Esophagus muscularis mucosa (tissue), 4 donors: ENCODE measurements at regions not wholly inside any gene's neighbourhood (a gene's known extent, or its start where the extent isn't known, plus 50 kb on each side); places are given as distances from the start of the nearest gene placed in this dataset.

ENCODE experiments used
- EP300 ChIP-seq: sonication (generic); formaldehyde crosslinking; IDR thresholded peaks from one replicate; pipeline ENCODE4 v1.6.1; 2017; ENCODE audit warnings: antibody characterized with exemption
- POLR2A ChIP-seq: fragments of 450-650 bp; IDR thresholded peaks from one replicate; pipeline ENCODE4 v1.6.1; 2017; ENCODE audit warnings: antibody characterized with exemption, moderate library complexity, mild to moderate bottlenecking, low read depth
- POLR2AphosphoS5 ChIP-seq, 2 donors: sonication (generic); formaldehyde crosslinking; IDR thresholded peaks; one replicate each; pipeline ENCODE4 v1.6.1; 2017; ENCODE audit warnings: antibody characterized with exemption in 2 of 2
- TF ChIP-seq, protein P1 (sequence below), 3 experiments: fragments of 200-600 bp in 2 of 3; fragments of 450-650 bp in 1 of 3; sonication (generic) in 2 of 3; IDR thresholded peaks; one replicate each; pipeline ENCODE4 v1.5.1; 2017 to 2019; ENCODE audit warnings: antibody characterized with exemption in 3 of 3, mild to moderate bottlenecking in 2 of 3, moderate library complexity in 1 of 3

DNA sequence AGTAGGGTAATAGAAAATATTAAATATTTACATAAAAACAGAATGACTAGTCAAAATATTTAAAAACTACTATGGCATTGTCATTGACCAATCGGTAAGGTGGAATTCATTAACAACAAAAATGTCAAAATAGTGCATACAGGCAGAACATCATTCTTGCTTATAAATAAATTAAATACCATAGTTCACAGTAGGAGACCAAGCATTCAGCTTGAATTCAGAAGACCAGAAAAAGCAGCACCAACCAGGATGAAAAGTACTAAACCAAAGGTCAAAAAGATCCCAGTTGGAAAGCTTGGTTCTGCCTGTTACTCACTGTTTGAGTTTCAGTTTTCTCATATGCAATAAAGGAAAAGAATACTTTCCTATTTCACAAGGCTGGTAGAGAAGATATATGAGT lies 244.3 kb downstream of the OSR1 start:
- TF ChIP-seq POLR2A (no peak), EP300 (no peak), POLR2AphosphoS5 (IDR thresholded peaks at IDR 0.05) (no peak)
- TF ChIP-seq, protein P1, sequence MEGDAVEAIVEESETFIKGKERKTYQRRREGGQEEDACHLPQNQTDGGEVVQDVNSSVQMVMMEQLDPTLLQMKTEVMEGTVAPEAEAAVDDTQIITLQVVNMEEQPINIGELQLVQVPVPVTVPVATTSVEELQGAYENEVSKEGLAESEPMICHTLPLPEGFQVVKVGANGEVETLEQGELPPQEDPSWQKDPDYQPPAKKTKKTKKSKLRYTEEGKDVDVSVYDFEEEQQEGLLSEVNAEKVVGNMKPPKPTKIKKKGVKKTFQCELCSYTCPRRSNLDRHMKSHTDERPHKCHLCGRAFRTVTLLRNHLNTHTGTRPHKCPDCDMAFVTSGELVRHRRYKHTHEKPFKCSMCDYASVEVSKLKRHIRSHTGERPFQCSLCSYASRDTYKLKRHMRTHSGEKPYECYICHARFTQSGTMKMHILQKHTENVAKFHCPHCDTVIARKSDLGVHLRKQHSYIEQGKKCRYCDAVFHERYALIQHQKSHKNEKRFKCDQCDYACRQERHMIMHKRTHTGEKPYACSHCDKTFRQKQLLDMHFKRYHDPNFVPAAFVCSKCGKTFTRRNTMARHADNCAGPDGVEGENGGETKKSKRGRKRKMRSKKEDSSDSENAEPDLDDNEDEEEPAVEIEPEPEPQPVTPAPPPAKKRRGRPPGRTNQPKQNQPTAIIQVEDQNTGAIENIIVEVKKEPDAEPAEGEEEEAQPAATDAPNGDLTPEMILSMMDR (IDR thresholded peaks at IDR 0.05), result no peak
